Stimulated activated naive CD8-positive, alpha-beta T cell treated with anti-CD3 and anti-CD28 coated beads, Interleukin-15, amount 100 ng/mL, for 72 hours (primary cell): ENCODE measurements at regions not wholly inside any gene's neighbourhood (a gene's known extent, or its start where the extent isn't known, plus 50 kb on each side); places are given as distances from the start of the nearest gene placed in this dataset.

Source experiments
- ATAC-seq: fragments of 150-1000 bp; cut with Tn5 transposase; 2 replicates; pipeline ENCODE4 v1.10.0; 2021; ENCODE audit warnings: mild to moderate bottlenecking, moderate library complexity
- DNase-seq, 2 donors: peaks; one replicate each; pipeline ENCODE4 v3.0.0; 2021 to 2022
- H3K27ac Mint-ChIP-seq, 2 donors: one replicate each; pipeline ENCODE4 v1.8.0; 2022; ENCODE audit warnings: mild to moderate bottlenecking in 2 of 2, mixed read lengths in 2 of 2, moderate library complexity in 2 of 2
- H3K27me3 Mint-ChIP-seq: one replicate; pipeline ENCODE4 v1.8.0; 2022; ENCODE audit warnings: mixed read lengths
- H3K4me1 Mint-ChIP-seq: one replicate; pipeline ENCODE4 v1.8.0; 2022; ENCODE audit warnings: mild to moderate bottlenecking, mixed read lengths
- H3K4me3 Mint-ChIP-seq, 2 donors: one replicate each; pipeline ENCODE4 v1.8.0; 2022; ENCODE audit warnings: mild to moderate bottlenecking in 2 of 2, mixed read lengths in 2 of 2, moderate library complexity in 1 of 2
- H3K9me3 Mint-ChIP-seq, 2 donors: one replicate each; pipeline ENCODE4 v1.8.0; 2022; ENCODE audit warnings: mixed read lengths in 2 of 2

DNA sequence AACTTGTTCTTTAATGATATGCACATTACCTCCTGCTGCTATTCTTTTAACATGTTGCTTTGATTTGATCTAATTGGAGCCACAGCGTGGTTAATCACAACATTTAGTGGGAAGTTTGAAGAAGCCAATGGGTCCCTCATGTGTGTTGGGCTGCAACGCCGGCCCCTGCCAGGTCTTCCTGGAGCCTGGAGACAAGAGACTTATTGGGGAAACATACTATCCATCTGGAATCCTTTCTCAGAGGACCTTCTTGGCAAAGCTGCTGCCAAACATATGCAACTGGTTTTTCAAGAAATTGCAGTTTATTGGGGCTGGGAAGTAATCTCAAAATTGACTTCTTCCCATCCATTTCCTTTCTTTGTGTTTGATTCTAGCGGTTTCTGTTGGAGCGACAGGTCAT, 396.3 kb upstream of the PROK2 start:
- Mint-ChIP-seq H3K27me3 (peaks cover 34% of the 10 kb centered on the region), H3K4me3 (no peak overlapping the region), H3K27ac (no peak overlapping the region), H3K4me1 (peaks cover 22% of the 10 kb centered on the region), H3K9me3 (no peaks in the 10 kb centered on the region)
- ATAC-seq, result no peak
- DNase-seq, result no peak

DNA sequence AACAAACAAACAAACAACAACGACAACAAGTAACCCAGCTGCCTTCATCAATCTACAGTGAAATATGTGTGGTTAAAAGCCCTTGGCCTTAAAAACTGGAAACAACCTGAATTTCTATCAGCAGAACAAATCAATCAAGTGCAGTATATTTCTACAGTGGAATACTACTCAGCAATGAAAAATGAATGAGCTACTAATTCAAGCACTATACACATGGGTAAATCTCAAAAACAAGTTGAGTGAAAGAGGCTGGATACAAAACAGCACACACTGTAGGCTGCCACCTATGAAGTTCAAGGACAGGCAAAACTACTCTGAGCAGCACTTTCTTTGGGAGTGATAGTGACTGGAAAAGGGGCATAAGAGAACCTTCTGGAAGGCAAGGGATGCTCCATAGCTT, 395.5 kb upstream of the PROK2 start:
- Mint-ChIP-seq H3K27ac (no peak overlapping the region), H3K4me3 (no peak overlapping the region), H3K27me3 (peaks cover 42% of the 10 kb centered on the region), H3K9me3 (no peaks in the 10 kb centered on the region), H3K4me1 (peaks cover 18% of the 10 kb centered on the region)
- DNase-seq, result no peak
- ATAC-seq, result no peak

DNA sequence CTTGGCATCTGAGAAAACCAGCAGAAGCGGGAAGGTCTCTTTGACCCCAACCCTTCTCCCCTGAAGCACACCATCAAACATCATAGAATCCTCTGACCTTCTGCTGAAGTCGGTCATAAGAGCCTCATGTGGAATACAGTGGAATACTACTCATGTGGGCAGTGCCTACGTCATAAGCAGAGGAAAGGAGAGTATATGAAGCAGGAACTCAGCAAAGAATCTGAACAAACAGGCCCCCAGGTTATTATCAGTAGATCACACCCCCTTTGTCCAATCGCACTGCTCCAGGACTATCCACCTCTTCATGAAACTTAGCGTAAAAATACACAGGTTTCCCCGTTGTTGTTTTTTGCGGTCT, 394.1 kb upstream of the PROK2 start:
- H3K9me3 Mint-ChIP-seq, result peaks cover 0 to 6% of the 10 kb centered on the region in 2 donors
- DNase-seq (no peak), ATAC-seq (no peak)
- peaks cover 55% of the 10 kb centered on the region for H3K27me3 Mint-ChIP-seq
- peaks cover 18% of the 10 kb centered on the region for H3K4me1 Mint-ChIP-seq
- H3K27ac Mint-ChIP-seq, result no peak overlapping the region
- H3K4me3 Mint-ChIP-seq, result no peak overlapping the region

DNA sequence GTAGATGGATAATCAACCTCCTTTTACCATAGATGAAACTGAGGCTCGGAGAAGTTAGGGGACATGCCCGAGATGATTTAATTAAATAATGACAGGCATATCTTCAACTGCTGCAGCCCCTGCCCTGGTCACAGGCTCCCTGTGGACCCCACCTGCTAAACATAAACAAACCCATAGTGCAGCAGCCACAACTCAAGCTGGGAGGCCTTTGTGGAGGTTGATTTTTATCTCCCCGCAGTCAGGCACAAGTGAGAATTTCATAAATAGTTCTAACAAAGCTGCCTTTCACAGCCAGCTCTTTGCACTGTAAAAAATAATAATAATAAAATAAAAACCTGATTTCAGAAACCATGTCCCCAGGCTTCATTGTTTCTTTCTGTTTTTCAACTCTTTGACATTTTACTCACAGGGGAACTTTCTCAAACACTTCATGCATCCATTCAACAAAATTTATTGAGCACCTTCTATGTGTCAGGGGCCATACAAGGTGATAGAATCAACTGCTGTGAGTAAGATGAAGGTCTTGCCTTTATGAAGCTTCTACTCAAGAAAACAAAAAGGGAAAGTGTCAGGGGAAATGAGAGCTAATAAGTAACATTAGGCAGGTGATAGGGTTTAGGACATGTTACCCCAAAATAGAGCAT, 393.6 kb upstream of the PROK2 start:
- Mint-ChIP-seq H3K4me3 (no peak overlapping the region), H3K27me3 (peaks cover 60% of the 10 kb centered on the region), H3K27ac (no peak overlapping the region), H3K4me1 (peaks cover 18% of the 10 kb centered on the region), H3K9me3 (peaks cover 0 to 6% of the 10 kb centered on the region in 2 donors)
- no peak for ATAC-seq
- DNase-seq, result no peak

DNA sequence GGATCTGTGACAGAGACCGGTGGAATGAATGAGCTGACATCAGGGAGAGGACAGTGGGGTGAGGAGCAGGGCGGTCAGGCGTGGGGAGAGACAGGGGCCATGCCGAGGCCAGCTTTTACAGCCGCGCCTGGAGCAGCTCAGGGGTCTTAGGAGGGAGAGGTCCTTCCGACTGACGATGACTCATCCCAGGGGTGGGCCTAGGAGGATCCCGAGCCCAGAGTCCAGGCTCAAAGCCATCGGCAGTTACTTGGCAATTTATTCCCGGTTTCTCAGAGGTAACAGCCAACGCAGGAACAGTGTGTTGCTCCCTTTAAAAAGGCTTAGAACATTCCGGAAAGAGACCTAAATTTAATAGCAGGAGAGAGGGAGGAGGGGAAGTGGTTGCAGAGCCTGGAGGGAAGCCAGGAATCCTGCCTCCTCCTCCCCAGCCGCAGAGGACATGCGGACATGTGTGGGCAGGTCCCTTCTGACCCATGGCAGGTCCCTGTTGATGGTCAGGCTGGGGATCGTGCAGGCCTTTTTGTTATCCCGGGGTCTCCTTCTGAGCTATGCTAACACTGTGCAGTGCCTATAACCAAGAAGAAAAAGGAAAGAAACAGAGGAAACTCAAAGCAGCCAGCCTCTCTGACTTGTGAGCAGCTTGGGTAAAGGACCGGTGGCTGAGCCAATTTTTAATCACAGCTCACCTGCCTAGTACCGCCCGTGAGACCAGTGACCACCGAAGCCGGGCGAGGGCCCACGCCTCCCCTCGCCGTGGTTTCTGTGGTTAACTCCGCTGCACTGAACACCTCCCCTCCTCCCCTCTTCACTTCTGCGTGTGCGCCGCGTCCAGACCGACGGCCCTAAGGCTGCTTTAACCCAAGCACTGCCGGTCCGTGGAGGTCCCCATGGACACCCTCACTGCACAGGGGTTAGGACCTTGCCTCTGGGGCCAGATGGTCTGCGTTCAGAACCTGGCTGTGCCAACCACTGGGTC, 392.4 kb upstream of the PROK2 start:
- peak overlapping the region; percentile 35 to 69 for H3K4me3 Mint-ChIP-seq
- ATAC-seq (peak; percentile 76), DNase-seq (peak; percentile 10 to 30)
- peaks cover 52% of the 10 kb centered on the region for H3K27me3 Mint-ChIP-seq
- peaks cover 18% of the 10 kb centered on the region for H3K4me1 Mint-ChIP-seq
- peaks cover 0 to 6% of the 10 kb centered on the region in 2 donors for H3K9me3 Mint-ChIP-seq
- H3K27ac Mint-ChIP-seq, result peak overlapping the region; percentile 79 to 92

DNA sequence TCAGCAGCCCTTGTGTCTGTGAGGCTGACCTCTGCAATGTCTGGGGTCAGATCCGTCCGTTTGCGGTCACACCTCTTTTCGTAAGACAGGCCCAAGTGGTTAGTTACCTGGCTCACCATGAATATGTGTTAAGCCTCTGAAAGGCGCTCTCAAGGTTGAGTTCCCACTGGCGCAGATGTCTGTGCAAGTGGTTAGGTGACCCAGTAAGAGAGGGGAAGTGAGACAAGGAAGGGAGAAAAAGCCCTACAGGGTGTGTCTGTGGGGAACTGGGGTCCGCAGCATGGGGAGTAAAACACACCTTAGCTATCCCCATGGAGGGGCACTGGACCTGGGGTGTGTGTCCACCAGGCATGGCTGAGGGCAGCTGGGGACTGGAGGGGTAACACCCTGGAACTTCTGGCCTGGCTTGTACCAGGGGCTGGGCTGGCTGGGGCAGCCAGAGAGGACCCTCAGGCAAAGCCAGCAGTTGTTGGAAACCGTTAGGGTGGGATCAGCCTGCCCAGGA, 391.6 kb upstream of the PROK2 start:
- ATAC-seq, result no peak
- H3K27ac Mint-ChIP-seq, result peak overlapping the region; percentile 79 to 92
- H3K4me1 Mint-ChIP-seq, result peaks cover 18% of the 10 kb centered on the region
- H3K9me3 Mint-ChIP-seq, result peaks cover 0 to 6% of the 10 kb centered on the region in 2 donors
- peaks cover 44% of the 10 kb centered on the region for H3K27me3 Mint-ChIP-seq
- no peak for DNase-seq
- H3K4me3 Mint-ChIP-seq, result peak overlapping the region; percentile 21 to 69

DNA sequence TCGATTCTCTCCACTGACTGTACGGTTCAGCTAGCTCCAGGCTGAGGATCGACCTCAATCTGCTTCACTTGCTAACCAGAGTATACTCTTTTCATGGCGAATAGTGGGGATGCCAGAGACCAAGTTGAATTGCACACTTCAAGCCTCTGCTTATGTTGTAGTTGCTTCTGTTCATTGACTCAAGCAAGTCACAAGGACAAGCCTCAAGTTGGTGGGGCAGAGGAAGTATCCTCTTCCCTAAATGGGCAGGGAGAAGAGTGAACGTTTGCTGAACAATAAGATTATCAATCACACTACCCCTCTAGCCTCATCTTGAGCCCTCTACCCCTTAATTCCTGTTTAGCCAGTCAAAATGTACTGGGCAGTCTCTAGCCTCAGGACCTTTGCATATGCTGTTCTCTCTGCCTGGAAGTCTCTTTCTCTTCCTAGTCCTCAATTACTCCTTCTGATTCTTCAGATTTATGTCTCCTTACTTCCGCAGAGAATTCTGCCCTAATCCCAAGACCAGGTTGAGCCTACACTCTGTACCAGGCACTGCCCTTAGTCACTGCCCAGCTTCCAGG, 390.4 kb upstream of the PROK2 start:
- Mint-ChIP-seq H3K27me3 (peaks cover 38% of the 10 kb centered on the region), H3K9me3 (peaks cover 0 to 6% of the 10 kb centered on the region in 2 donors), H3K27ac (peak overlapping the region in 1 of 2 donors; percentile 35), H3K4me1 (peaks cover 18% of the 10 kb centered on the region), H3K4me3 (no peak overlapping the region)
- no peak for ATAC-seq
- DNase-seq, result no peak

DNA sequence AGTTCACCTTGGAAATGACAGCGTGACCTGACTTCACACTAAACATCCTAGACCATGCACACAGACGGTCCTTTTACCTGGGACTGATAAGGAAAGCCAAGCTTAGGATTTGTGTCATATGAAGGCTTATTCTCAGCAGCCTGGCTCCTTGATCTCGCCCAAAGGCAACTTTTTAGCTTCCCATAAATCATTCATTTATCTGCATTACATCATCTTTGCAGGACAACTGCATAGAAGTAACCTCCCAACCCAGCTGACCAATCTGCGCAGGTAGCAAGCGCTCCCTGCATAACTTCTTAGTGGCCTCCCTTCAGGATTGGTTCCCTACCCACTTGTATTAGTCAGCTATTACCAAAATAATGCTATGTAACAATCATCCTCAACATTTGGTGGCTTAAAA, 389.9 kb upstream of the PROK2 start:
- DNase-seq (no peak), ATAC-seq (no peak)
- no peak overlapping the region for H3K4me3 Mint-ChIP-seq
- no peak overlapping the region for H3K27ac Mint-ChIP-seq
- H3K9me3 Mint-ChIP-seq, result peaks cover 0 to 6% of the 10 kb centered on the region in 2 donors
- peaks cover 18% of the 10 kb centered on the region for H3K4me1 Mint-ChIP-seq
- H3K27me3 Mint-ChIP-seq, result peaks cover 38% of the 10 kb centered on the region

DNA sequence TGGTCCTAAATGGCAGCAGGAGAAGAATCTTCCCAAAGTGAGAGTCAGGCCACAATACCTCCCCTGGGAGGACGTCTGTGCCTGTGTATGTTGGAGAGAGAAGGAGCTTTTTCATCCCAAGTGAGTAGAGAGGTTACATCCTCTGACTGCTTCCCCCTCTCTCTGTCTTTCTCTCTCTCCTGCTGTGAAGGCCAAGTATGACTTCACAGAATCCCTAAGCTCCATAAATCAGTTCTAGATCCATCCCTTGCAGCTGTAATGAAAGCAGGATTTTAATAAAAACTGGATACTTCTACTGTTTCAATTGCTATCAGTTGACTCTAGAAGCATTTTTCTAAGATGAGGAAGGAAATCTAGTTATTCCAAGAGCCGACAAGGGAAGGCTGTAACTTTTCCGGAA, 389.1 kb upstream of the PROK2 start:
- no peak for ATAC-seq
- Mint-ChIP-seq H3K27me3 (peaks cover 38% of the 10 kb centered on the region), H3K4me3 (no peak overlapping the region), H3K4me1 (peaks cover 18% of the 10 kb centered on the region), H3K9me3 (peaks cover 0 to 6% of the 10 kb centered on the region in 2 donors), H3K27ac (no peak overlapping the region)
- no peak for DNase-seq

DNA sequence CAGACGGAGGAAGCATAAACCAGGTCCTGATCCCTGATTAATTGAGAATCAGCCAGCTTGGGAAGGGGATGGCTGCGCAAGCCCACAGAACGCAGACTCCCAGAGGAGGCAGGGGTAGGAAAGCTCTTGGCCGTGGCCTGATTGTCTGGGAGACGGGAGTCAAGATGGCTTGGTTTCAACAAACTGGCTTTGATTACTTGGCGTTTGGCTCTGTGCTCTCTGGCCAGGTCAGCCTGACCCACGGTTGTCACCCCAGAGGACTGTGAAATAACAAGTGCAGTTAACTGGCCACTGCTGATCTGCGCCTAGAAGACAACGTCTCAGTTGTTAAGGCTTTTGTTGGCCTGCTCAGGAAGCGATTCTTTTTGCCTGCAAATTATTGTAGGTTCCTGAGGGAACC, 387.0 kb upstream of the PROK2 start:
- H3K27me3 Mint-ChIP-seq, result peaks cover 34% of the 10 kb centered on the region
- ATAC-seq, result no peak
- peaks cover 0 to 6% of the 10 kb centered on the region in 2 donors for H3K9me3 Mint-ChIP-seq

DNA sequence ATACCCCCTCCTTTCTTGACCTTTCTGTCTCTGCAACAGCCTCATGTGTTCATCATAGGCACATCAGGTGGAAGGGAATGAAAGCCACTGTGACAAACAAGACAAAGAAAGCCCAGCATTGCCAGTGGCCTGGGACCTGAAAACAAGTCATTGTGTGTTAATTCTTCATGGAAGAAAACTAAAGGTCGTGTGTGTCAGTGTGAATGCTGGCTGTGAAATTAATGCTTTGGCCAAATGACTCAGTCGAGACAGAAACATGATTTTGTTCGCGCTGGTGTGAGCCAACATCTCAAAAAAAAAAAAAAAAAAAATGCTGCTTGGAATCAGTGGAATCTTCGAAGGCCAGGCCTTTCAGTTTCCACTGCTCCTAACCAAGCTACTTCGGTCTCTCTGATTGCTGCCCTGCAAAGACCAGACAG, 386.5 kb upstream of the PROK2 start:
- DNase-seq, result no peak
- peaks cover 30% of the 10 kb centered on the region for H3K27me3 Mint-ChIP-seq

More for the DNA sequence above, 387.0 kb upstream of the PROK2 start:
- H3K4me1 Mint-ChIP-seq, result peaks cover 7% of the 10 kb centered on the region
- no peak overlapping the region for H3K4me3 Mint-ChIP-seq
- DNase-seq, result no peak
- no peak overlapping the region for H3K27ac Mint-ChIP-seq

DNA sequence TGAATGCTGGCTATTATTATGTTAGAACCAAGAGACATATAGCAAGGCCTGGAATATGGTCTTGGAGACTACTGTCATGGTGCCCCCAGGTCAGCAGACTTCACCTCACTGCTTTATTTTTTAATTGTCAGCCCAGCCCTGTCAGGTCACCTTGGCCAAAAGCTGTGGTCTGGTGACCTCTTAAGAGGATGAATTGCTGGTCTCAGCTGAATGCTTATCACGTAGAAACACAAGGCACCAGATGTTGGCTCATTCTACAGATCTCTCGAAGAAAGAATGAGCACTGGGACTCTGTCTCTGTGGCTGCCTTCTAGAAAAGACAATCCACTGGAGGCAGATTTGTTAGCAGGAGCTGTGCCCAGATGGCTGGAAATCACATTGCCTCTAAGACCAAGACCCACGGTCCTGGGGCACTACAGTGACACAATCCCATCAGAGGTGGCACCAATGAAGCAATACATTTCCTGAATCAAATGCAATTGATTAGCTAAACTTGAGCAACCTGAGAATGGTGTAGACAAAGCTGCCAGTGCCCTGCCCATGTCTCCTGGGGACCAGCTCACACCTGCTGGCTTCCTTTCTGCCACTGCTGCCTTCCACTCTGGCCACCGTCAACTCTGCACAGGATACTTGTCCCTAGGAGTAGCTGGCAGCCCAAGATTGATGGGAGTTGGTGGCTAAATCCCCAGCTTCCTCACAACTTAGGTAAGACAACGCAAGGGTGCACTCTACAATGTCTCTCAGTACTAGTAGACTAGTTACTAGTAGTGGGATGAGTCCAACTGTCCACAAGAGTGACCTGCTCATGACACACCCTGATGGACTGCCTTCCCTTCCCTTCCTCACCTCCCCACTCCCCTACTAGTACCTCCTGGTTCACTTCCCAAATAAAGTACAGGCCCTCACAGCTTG, 384.9 kb upstream of the PROK2 start:
- H3K27me3 Mint-ChIP-seq, result peaks cover 13% of the 10 kb centered on the region
- ATAC-seq (no peak), DNase-seq (no peak)
- peaks cover 0 to 3% of the 10 kb centered on the region in 2 donors for H3K9me3 Mint-ChIP-seq
- no peaks in the 10 kb centered on the region for H3K4me1 Mint-ChIP-seq
- H3K4me3 Mint-ChIP-seq, result no peak overlapping the region
- no peak overlapping the region for H3K27ac Mint-ChIP-seq

More for the DNA sequence above, 386.5 kb upstream of the PROK2 start:
- Mint-ChIP-seq H3K4me3 (no peak overlapping the region), H3K9me3 (peaks cover 0 to 6% of the 10 kb centered on the region in 2 donors), H3K27ac (no peak overlapping the region), H3K4me1 (peaks cover 3% of the 10 kb centered on the region)
- ATAC-seq, result no peak

DNA sequence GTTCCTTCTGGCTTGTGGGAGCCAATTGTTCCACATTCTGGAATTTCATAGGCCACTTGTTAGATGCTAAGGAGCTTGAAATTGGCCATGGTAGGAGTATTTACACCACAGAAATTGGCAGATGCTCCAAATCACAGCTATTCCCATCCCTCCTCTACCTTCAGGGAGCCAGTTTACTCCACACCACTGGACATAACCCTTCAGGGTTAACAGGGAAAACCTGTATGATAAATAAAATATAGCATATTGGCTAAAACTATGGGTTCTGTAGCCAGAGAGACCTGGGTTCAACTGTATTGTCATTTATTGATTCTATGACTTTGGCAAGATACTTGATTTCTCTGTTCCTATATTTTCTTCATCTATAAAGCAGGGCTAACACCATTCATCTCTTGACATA, 384.2 kb upstream of the PROK2 start:
- H3K4me3 Mint-ChIP-seq, result no peak overlapping the region
- H3K4me1 Mint-ChIP-seq, result peaks cover 4% of the 10 kb centered on the region
- ATAC-seq (no peak), DNase-seq (no peak)
- peaks cover 6% of the 10 kb centered on the region for H3K27me3 Mint-ChIP-seq
- H3K27ac Mint-ChIP-seq, result no peak overlapping the region
- no peaks in the 10 kb centered on the region for H3K9me3 Mint-ChIP-seq

DNA sequence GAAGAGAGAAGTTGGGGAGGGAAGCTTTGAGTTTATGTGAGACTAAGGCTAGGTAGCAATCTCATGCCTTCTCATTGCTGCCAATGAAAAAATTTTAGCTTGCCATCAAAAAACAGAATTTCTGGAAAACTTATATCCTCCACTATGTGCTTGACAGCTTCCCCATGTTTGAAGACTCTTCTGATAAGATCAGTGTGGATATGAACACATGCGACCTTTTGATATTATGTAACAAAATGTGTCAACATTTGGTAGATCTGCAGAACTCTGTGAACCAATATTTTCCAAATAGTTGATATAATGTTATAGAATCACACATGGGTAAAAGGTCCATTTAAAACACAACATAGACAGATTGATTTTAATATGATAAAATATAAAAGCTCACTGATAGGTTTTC, 380.9 kb upstream of the PROK2 start:
- Mint-ChIP-seq H3K4me1 (peaks cover 8% of the 10 kb centered on the region), H3K9me3 (no peaks in the 10 kb centered on the region), H3K27me3 (peaks cover 13% of the 10 kb centered on the region), H3K27ac (peak overlapping the region in 1 of 2 donors; percentile 4), H3K4me3 (no peak overlapping the region)
- DNase-seq (no peak), ATAC-seq (no peak)

DNA sequence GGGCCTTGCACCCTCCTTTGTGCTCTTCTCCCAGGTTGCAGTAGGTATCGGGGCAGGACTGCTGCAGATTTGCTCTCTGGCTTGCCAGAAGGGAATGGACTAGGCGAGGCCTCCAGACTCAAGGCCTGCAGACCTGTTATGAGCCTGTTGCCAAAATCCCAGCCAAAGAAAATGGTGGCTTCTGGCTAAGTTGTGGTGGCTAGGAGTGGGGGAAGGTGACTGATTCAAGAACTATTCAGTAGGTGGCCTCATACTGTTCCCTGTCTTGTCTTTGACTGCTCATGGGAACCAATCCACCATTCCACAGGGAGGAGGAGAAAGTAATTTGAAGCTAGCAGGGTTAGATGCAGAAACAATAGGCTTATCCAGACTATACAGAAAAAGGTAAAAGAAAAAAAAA, 380.4 kb upstream of the PROK2 start:
- H3K9me3 Mint-ChIP-seq, result no peaks in the 10 kb centered on the region
- DNase-seq, result no peak
- H3K4me3 Mint-ChIP-seq, result no peak overlapping the region
- no peak for ATAC-seq
- H3K27ac Mint-ChIP-seq, result peak overlapping the region in 1 of 2 donors; percentile 15
- H3K4me1 Mint-ChIP-seq, result peaks cover 8% of the 10 kb centered on the region
- H3K27me3 Mint-ChIP-seq, result peaks cover 13% of the 10 kb centered on the region
